Body of pancreas (tissue), 4 donors: ENCODE measurements at regions not wholly inside any gene's neighbourhood (a gene's known extent, or its start where the extent isn't known, plus 50 kb on each side); places are given as distances from the start of the nearest gene placed in this dataset.

Source experiments
- POLR2A ChIP-seq, 3 donors: fragments of 450-650 bp; IDR thresholded peaks; one replicate each; pipeline ENCODE4 v1.6.1; 2016; ENCODE audit warnings: antibody characterized with exemption in 3 of 3, mild to moderate bottlenecking in 2 of 3
- TF ChIP-seq, protein P1 (sequence below), 7 experiments: fragments of 450-650 bp in 4 of 7; fragments of 200-600 bp in 3 of 7; sonication (generic) in 3 of 7; IDR thresholded peaks; one replicate each; pipeline ENCODE4 v1.5.1; 2016 to 2019; ENCODE audit warnings: antibody characterized with exemption in 7 of 7

GRCh38 chr3:76965122-76965725 is 74.7 kb upstream of the ROBO2 start:
- TF ChIP-seq, protein P1, sequence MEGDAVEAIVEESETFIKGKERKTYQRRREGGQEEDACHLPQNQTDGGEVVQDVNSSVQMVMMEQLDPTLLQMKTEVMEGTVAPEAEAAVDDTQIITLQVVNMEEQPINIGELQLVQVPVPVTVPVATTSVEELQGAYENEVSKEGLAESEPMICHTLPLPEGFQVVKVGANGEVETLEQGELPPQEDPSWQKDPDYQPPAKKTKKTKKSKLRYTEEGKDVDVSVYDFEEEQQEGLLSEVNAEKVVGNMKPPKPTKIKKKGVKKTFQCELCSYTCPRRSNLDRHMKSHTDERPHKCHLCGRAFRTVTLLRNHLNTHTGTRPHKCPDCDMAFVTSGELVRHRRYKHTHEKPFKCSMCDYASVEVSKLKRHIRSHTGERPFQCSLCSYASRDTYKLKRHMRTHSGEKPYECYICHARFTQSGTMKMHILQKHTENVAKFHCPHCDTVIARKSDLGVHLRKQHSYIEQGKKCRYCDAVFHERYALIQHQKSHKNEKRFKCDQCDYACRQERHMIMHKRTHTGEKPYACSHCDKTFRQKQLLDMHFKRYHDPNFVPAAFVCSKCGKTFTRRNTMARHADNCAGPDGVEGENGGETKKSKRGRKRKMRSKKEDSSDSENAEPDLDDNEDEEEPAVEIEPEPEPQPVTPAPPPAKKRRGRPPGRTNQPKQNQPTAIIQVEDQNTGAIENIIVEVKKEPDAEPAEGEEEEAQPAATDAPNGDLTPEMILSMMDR (IDR thresholded peaks at IDR 0.05): no peak
- TF ChIP-seq POLR2A (IDR thresholded peaks at IDR 0.05): no peak
